ENCODE measurements at regions not wholly inside any gene's neighbourhood (a gene's known extent, or its start where the extent isn't known, plus 50 kb on each side); places are given as distances from the start of the nearest gene placed in this dataset.
"Not testable (repeated sequence)": the region's sequence is repeated elsewhere in the genome, so short reads cannot be mapped to it uniquely, and the experiment has no call there.

DNA sequence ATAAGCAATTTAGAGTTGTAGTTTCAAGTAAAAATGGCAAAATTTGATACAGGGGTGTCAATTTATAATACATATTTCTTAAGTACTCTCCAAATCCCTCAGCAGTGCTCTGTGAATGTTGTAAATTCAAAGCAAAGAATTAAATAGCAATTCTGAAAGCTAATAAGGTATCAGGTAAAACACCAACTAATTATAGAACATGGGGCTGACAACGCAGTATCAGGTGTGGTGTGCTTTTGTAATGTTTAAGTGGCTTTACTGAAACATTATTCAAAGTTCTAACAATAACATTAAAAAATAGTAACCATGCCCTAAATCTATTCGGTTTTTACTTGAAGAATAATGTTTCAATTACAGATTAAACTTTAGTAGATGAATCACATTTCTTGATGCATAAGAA lies 1271.2 kb upstream of the ADGRL2 start:
- H3K27me3 Mint-ChIP-seq (ENCODE audit: low read depth) = no peaks in the 10 kb centered on the region
- no peak for DNase-seq (ENCODE audit: low read depth, low spot score)
- no peaks in the 10 kb centered on the region for H3K36me3 Mint-ChIP-seq (ENCODE audit: low read depth)
- no peaks in the 10 kb centered on the region for H3K9me3 Mint-ChIP-seq
- TF ChIP-seq, protein P1, sequence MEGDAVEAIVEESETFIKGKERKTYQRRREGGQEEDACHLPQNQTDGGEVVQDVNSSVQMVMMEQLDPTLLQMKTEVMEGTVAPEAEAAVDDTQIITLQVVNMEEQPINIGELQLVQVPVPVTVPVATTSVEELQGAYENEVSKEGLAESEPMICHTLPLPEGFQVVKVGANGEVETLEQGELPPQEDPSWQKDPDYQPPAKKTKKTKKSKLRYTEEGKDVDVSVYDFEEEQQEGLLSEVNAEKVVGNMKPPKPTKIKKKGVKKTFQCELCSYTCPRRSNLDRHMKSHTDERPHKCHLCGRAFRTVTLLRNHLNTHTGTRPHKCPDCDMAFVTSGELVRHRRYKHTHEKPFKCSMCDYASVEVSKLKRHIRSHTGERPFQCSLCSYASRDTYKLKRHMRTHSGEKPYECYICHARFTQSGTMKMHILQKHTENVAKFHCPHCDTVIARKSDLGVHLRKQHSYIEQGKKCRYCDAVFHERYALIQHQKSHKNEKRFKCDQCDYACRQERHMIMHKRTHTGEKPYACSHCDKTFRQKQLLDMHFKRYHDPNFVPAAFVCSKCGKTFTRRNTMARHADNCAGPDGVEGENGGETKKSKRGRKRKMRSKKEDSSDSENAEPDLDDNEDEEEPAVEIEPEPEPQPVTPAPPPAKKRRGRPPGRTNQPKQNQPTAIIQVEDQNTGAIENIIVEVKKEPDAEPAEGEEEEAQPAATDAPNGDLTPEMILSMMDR (conservative IDR thresholded peaks at IDR 0.05) = no peak
- H3K27ac Mint-ChIP-seq (ENCODE audit: unreplicated experiment) = no peak overlapping the region
- peaks cover 24% of the 10 kb centered on the region for H3K4me1 Mint-ChIP-seq
- no peak overlapping the region for H3K4me3 Mint-ChIP-seq

DNA sequence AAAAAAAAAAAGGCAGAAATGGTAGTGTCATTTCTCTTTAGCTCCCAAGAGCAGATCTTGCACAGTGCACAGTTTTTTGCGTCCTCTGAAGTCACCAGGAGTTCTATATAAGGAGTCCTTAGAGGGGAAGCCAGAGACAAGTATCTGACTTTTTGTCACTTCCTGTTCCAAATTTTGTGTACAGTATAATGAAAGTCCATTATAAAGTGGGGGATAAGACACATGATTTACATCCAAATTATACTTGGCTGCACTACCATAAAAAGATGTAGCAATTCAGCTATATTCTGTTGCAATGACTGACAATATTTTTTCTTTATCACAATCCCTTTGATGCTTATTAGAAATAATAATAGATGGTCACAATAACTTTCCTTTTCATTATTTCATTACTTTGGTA lies 1276.9 kb upstream of the ADGRL2 start:
- Mint-ChIP-seq H3K4me3 (no peak overlapping the region), H3K9me3 (no peaks in the 10 kb centered on the region), H3K4me1 (no peaks in the 10 kb centered on the region), H3K27ac (ENCODE audit: unreplicated experiment) (no peak overlapping the region), H3K27me3 (ENCODE audit: low read depth) (no peaks in the 10 kb centered on the region), H3K36me3 (ENCODE audit: low read depth) (no peaks in the 10 kb centered on the region)
- TF ChIP-seq, protein P1 (conservative IDR thresholded peaks at IDR 0.05) = no peak
- no peak for DNase-seq (ENCODE audit: low read depth, low spot score)

DNA sequence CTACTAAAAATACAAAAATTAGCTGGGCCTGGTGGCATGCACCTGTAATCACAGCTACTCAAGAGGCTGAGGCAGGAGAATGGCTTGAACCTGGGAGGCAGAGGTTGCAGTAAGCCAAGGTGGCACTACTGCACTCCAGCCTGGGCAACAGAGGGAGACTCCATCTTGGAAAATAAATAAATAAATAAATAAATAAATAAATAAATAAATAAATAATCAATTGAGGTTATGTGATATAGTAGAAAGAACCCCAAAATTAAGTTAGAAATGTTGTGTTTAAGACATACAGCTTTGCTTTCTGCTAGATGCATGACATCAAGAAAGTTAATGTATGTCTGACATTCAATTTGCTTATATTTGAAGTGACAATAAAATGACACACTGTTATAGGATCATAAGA lies 1277.7 kb upstream of the ADGRL2 start:
- H3K36me3 Mint-ChIP-seq (ENCODE audit: low read depth); H3K27me3 Mint-ChIP-seq (ENCODE audit: low read depth); H3K27ac Mint-ChIP-seq (ENCODE audit: unreplicated experiment); H3K9me3 Mint-ChIP-seq; DNase-seq (ENCODE audit: low read depth, low spot score); H3K4me3 Mint-ChIP-seq; H3K4me1 Mint-ChIP-seq: not testable (repeated sequence)

DNA sequence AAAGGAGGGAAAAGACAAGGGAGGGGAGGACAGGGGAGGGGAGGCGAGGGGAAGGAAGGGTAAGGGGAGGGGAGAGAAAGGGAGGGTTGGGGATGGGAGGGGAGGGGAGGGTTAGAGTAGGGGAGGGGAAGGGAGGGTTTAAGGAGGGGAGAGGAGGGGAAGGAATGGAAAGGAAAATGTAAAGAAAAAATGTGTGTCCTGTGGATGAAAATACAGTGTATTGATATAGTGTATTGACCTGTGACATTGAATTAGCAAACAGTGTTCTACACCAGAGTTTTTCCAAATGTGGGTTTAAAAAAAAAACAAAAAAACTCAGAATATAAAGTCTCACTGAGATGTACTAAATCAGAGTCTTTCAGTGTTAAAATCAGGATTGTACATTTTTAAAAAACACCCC lies 1279.8 kb upstream of the ADGRL2 start:
- no peak for DNase-seq (ENCODE audit: low read depth, low spot score)
- Mint-ChIP-seq H3K4me3 (no peak overlapping the region), H3K27me3 (ENCODE audit: low read depth) (no peaks in the 10 kb centered on the region), H3K4me1 (no peaks in the 10 kb centered on the region), H3K27ac (ENCODE audit: unreplicated experiment) (no peak overlapping the region), H3K36me3 (ENCODE audit: low read depth) (peaks cover 6% of the 10 kb centered on the region), H3K9me3 (peaks cover 6% of the 10 kb centered on the region)
- TF ChIP-seq, protein P1 (conservative IDR thresholded peaks at IDR 0.05) = no peak

DNA sequence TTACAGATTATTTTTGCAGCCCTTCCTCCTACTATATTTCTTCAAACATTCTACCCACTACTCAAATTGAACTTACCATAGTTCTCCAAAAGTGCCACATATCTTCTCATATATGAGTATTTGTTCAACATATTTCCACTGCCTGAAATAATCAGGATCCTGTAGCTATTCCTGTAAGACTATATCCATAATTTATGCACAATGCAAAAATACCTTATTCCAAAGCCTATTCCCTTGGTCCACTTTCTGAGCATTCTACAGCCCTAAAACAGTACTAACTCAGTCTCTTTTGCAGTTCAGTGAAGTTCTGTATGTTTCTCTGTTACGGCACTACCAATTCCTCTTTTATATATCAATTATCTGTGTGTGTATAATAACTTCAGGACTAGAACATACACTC lies 1283.7 kb upstream of the ADGRL2 start:
- Mint-ChIP-seq H3K4me1 (no peaks in the 10 kb centered on the region), H3K27me3 (ENCODE audit: low read depth) (no peaks in the 10 kb centered on the region), H3K36me3 (ENCODE audit: low read depth) (peaks cover 8% of the 10 kb centered on the region), H3K27ac (ENCODE audit: unreplicated experiment) (no peak overlapping the region), H3K9me3 (peaks cover 9% of the 10 kb centered on the region), H3K4me3 (no peak overlapping the region)
- DNase-seq (ENCODE audit: low read depth, low spot score) = no peak
- TF ChIP-seq, protein P1 (conservative IDR thresholded peaks at IDR 0.05) = no peak

DNA sequence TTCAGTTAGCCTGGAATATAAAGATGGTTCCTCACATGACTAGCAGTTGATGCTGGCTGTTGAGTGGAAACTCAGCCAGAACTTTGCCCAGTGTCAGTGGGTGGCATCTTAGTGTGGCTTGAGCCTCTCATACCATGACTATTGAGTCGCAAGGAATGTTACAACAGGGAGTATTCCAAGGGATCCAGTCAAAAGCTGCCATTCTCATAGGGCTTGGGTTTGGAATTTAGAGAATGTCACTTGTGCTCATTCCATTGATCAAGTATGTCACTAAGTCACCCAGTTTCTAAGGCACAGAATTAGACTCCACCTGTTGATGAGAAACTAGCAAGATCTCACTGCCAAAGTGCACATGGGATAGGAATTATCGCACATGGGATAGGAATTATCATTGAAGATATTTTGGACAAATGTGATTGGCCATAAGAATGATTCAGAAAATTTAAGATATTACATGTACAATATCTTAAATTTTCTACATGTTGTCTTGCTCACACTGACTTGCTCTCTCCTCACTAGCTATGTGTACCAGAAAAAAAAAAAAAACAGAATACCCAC lies 1290.7 kb upstream of the ADGRL2 start:
- H3K27me3 Mint-ChIP-seq (ENCODE audit: low read depth) = no peaks in the 10 kb centered on the region
- no peaks in the 10 kb centered on the region for H3K36me3 Mint-ChIP-seq (ENCODE audit: low read depth)
- H3K4me3 Mint-ChIP-seq = no peak overlapping the region
- no peak for DNase-seq (ENCODE audit: low read depth, low spot score)
- H3K4me1 Mint-ChIP-seq = no peaks in the 10 kb centered on the region
- H3K27ac Mint-ChIP-seq (ENCODE audit: unreplicated experiment) = no peak overlapping the region
- TF ChIP-seq, protein P1 (conservative IDR thresholded peaks at IDR 0.05) = no peak
- H3K9me3 Mint-ChIP-seq = peaks cover 2% of the 10 kb centered on the region
